GM10248 (cell line): ENCODE measurements at regions not wholly inside any gene's neighbourhood (a gene's known extent, or its start where the extent isn't known, plus 50 kb on each side); places are given as distances from the start of the nearest gene placed in this dataset.

Experiments used
- CTCF ChIA-PET: fragments of 300-600 bp; sonication (Branson Sonifier 250); formaldehyde crosslinking; extraction: SDS; loops from one replicate; lab custom pipeline; 2021; ENCODE audit warnings: antibody characterized with exemption; lab: Yijun Ruan, JAX
- POLR2A ChIA-PET: fragments of 350-650 bp; sonication (Branson Sonifier 250); formaldehyde crosslinking; extraction: SDS; loops from one replicate; lab custom pipeline; 2020; ENCODE audit warnings: antibody characterized with exemption; lab: Yijun Ruan, JAX
- DNase-seq: peaks from one replicate; pipeline ENCODE4 v3.0.0; 2012; ENCODE audit errors: extremely low spot score
- TF ChIP-seq, protein P1 (sequence below): IDR thresholded peaks from 2 replicates; pipeline ENCODE4 v1.5.1; 2012; ENCODE audit warnings: mild to moderate bottlenecking, low read depth; ENCODE audit errors: extremely low read depth, missing control alignments, control extremely low read depth

DNA sequence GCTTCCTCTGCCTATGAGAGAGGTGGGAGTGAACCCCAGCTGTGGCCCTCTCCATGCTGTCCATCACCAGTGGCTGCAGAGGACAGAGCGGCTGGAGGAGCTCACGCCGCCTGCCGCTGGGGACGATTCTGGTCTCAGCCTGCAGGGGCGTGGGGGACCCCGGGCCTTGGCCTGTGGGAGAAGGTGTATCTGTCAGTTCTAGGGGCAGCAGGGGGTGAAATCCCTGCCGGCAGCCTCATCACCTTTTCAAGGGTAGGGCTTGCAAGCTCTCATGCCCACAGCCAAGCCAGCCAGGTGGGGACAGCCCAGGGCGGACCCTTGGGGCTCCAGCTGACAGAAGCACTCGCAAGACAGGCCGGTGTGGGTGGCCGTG lies 80.2 kb downstream of the TSPAN17 start:
- no peak for DNase-seq
- POLR2A ChIA-PET = no interaction called here
- CTCF ChIA-PET = no interaction called here
- TF ChIP-seq, protein P1, sequence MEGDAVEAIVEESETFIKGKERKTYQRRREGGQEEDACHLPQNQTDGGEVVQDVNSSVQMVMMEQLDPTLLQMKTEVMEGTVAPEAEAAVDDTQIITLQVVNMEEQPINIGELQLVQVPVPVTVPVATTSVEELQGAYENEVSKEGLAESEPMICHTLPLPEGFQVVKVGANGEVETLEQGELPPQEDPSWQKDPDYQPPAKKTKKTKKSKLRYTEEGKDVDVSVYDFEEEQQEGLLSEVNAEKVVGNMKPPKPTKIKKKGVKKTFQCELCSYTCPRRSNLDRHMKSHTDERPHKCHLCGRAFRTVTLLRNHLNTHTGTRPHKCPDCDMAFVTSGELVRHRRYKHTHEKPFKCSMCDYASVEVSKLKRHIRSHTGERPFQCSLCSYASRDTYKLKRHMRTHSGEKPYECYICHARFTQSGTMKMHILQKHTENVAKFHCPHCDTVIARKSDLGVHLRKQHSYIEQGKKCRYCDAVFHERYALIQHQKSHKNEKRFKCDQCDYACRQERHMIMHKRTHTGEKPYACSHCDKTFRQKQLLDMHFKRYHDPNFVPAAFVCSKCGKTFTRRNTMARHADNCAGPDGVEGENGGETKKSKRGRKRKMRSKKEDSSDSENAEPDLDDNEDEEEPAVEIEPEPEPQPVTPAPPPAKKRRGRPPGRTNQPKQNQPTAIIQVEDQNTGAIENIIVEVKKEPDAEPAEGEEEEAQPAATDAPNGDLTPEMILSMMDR = no peak

DNA sequence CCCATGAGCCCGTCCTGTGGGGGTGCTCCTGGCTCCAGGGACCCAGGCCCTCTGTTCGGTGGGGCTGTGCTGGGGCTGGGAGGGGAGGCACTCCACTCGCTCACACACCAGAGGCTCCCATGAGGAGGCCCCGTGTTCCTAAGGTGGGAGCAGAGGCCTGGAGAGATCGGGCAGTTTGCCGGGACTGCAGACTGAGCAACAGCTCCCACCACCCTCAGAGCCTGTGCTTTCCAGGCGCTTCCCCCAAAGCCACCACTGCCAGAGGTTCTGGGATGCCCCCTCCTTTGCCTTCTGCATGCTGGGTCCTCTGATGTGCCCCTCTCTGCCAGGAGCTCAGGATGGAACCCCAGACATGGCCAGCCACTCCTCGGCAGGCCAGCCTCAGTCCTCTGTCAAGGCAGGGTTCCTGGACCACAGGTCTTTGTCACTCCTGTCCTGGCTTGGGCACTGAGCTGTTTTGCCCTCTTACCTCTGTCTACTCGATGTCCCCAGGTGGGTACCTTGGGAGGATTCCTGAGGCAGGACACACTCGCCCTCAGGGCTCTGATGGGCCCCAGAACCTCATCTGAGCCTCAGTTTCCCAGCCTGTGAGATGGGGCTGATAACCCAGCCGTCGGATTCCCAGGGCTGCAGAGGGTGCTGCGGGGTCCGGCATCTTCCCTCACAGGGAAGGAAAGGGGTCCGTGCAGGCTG lies 80.8 kb downstream of the TSPAN17 start:
- TF ChIP-seq, protein P1 = no peak
- ChIA-PET POLR2A (no interaction called here), CTCF (no interaction called here)
- DNase-seq = no peak

DNA sequence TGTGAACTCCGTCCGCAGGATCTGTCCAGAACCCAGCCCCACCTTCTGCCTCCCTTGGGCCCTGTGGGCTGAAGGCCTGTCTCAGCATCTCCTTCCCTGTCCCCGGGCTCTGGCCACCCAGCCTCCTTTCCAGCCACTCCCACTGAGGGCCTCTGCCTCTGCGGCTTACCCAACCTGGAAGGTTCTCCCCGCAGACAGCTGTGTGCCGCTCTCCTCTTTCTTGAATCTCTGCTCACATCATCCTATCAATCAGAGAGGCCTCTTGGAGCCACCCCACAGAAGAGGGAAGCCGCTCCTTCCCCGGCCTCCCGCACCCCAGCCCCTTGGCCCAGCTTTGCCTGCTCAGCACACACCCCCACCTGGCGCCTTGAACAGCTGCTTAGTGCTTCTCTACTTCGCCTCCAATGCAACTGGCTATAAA lies 81.5 kb upstream of the UNC5A start:
- ChIA-PET CTCF (interaction anchor here (0.8 to 2.1 kb wide), 3 partner anchors 10 to 68 kb away, joined by 3 to 7 read pairs (median 4); no protein-coding TSS in a partner anchor), POLR2A (no interaction called here)
- TF ChIP-seq, protein P1 = no peak
- no peak for DNase-seq

DNA sequence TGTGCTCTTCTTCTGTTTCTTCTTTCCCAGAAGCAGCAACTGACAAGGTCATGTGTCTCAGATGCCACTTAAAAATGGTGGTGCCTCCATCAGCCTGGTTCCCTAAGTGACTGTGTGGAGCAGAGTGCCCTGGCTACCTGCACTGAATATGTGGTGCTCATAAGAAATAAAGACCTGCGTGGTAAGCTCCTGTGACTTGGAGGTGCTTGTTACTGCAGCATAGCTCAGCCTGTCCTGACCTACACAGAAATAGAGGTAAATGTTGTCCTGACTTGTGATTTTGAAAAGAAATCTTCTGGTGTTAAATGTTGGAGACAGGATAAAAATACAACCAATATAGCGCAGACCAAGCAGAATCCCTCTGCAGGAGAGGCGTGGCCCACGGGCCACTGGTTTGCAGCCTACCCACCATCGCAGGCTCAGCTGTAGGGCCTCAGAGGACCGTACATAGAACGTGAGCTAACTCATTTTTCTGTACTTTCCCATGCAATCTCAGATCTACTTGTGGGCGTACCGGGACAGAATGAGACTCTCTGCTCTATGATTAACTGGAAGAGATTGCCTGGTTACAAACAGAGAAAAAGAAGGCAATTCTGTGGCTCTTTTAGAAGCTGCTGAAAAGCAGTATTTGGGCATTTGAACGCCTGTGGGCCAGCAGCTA lies 79.4 kb upstream of the UNC5A start:
- ChIA-PET POLR2A (no interaction called here), CTCF (interaction anchor here (1.0 to 2.1 kb wide), 2 partner anchors 33 to 70 kb away, joined by 3 to 7 read pairs; no protein-coding TSS in a partner anchor)
- DNase-seq = peak; percentile 46

DNA sequence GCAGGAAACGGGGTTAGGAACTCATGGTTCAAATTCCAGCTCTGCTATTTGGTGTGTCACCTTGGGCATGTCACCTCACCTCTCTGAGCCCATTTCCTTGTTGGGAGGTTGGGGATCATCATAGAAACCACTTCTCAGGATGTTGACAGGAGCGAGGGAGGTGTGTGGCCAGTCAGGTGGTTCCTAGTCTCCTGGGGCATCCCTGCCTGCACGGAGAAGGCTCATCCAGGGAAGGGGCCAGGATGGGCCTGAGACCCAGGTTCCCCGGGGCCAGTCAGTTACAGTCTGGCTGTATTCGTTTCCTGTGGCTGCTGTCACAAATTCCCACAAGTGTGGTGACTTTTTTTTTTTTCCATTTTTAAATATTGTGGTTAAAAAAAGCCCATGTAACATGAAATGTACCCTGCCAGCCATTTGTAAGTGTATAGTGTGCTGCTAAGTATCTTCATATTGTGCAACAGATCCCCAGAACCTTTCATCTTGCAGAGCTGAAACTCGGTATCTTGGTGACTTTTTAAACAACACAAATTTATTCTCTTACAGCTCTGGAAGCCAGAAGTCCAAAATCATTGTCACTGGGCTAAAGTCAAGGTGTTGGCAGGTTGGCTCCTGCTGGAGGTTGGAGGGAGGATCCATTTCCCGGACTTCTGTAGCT lies 78.7 kb upstream of the UNC5A start:
- POLR2A ChIA-PET = no interaction called here
- no peak for DNase-seq
- CTCF ChIA-PET = interaction anchor here (1.0 kb wide), 1 partner anchor 34 kb away, joined by 3 read pairs; no protein-coding TSS in a partner anchor
- TF ChIP-seq, protein P1 = no peak

More for the DNA sequence above, 79.4 kb upstream of the UNC5A start:
- TF ChIP-seq, protein P1 = no peak

DNA sequence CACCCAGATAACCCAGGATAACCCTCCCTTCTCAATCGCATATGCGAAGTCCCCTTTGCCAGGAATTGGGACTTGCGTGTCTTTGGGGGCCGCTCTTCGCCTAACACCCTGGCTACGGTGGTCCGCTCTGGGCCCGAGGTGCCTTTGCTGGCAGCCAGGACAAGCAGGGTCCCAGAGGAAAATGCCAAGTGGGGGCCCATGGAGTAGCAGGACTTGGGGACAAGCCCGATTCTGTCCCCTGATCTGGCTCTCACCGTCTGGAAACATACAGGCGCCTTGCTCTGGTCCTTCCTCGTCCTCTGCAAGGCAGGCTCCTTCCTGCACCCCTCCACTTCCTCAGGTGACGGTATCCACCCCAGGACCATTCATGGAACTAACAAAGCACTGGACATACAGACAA lies 78.1 kb upstream of the UNC5A start:
- ChIA-PET CTCF (no interaction called here), POLR2A (no interaction called here)
- no peak for DNase-seq
- TF ChIP-seq, protein P1 = no peak
